IMR-90 (cell line): ENCODE measurements at regions not wholly inside any gene's neighbourhood (a gene's known extent, or its start where the extent isn't known, plus 50 kb on each side); places are given as distances from the start of the nearest gene placed in this dataset.

Source experiments
- ATAC-seq: fragments of 200-7000 bp; cut with Tn5 transposase; 2 replicates; pipeline ENCODE4 v1.9.1; 2020; ENCODE audit warnings: low read depth, mild to moderate bottlenecking, moderate library complexity
- BruUV-seq: library from RNA; stranded (reverse); fragments of 400-500 nt; replicated peaks from 2 replicates; lab custom pipeline; 2021; lab: Mats Ljungman, UMichigan
- CTCF ChIA-PET: fragments of 300-600 bp; formaldehyde crosslinking; extraction: SDS; loops from one replicate; lab custom pipeline; 2021; ENCODE audit warnings: antibody characterized with exemption; lab: Yijun Ruan, JAX
- POLR2A ChIA-PET: fragments of 300-600 bp; sonication (Branson Sonifier 250); formaldehyde crosslinking; loops from one replicate; lab custom pipeline; 2022; ENCODE audit warnings: antibody characterized with exemption; ENCODE audit not compliant: unreplicated experiment; lab: Charles Lee
- DNase-seq: peaks from one replicate; pipeline ENCODE4 v3.0.0; 2013
- H2AFZ ChIP-seq: replicated peaks from 2 replicates; pipeline ENCODE3; 2013; ENCODE audit warnings: low read length, mild to moderate bottlenecking; ENCODE audit not compliant: poor library complexity
- H2AK5ac ChIP-seq: 2 replicates; pipeline ENCODE4 v1.6.1; 2013; ENCODE audit warnings: low read depth, low read length, inconsistent platforms
- H2AK9ac ChIP-seq: replicated peaks from 2 replicates; pipeline ENCODE3; 2013; ENCODE audit warnings: mild to moderate bottlenecking, low read depth, low read length, moderate library complexity; ENCODE audit not compliant: poor library complexity
- H2BK120ac ChIP-seq: 2 replicates; pipeline ENCODE4 v1.6.1; 2013; ENCODE audit warnings: low read depth, low read length, inconsistent platforms
- H2BK15ac ChIP-seq: 3 replicates; pipeline ENCODE4 v1.6.1; 2013; ENCODE audit warnings: low read depth, low read length, inconsistent platforms
- H2BK20ac ChIP-seq: 2 replicates; pipeline ENCODE4 v1.6.1; 2013; ENCODE audit warnings: low read depth, mild to moderate bottlenecking, inconsistent platforms, low read length, moderate library complexity
- H2BK5ac ChIP-seq: 2 replicates; pipeline ENCODE4 v1.6.1; 2013; ENCODE audit warnings: mild to moderate bottlenecking, low read depth, low read length, inconsistent platforms; ENCODE audit not compliant: poor library complexity, severe bottlenecking
- H3K14ac ChIP-seq: replicated peaks from 2 replicates; pipeline ENCODE4 v1.6.1; 2013; ENCODE audit warnings: low read depth, low read length, inconsistent platforms
- H3K18ac ChIP-seq: 2 replicates; pipeline ENCODE4 v1.6.1; 2013; ENCODE audit warnings: low read depth, low read length, control low read depth
- H3K23ac ChIP-seq: 2 replicates; pipeline ENCODE4 v1.6.1; 2013; ENCODE audit warnings: low read depth, low read length, inconsistent platforms
- H3K27ac ChIP-seq: 2 replicates; pipeline ENCODE4 v1.5.1; 2013; ENCODE audit warnings: mild to moderate bottlenecking, control low read depth, low read length; ENCODE audit not compliant: insufficient read depth
- H3K27me3 ChIP-seq: 2 replicates; pipeline ENCODE4 v1.6.1; 2013; ENCODE audit warnings: low read length; ENCODE audit not compliant: control insufficient read depth, insufficient read depth
- H3K36me3 ChIP-seq: 2 replicates; pipeline ENCODE4 v1.6.1; 2013; ENCODE audit warnings: low read length, mixed read lengths; ENCODE audit not compliant: control insufficient read depth, insufficient read depth
- H3K4ac ChIP-seq: 2 replicates; pipeline ENCODE4 v1.6.1; 2013; ENCODE audit warnings: low read depth, low read length, inconsistent platforms
- H3K4me1 ChIP-seq: 2 replicates; pipeline ENCODE4 v1.6.1; 2013; ENCODE audit warnings: low read length, mixed read lengths; ENCODE audit not compliant: control insufficient read depth, insufficient read depth
- H3K4me2 ChIP-seq: 2 replicates; pipeline ENCODE4 v1.6.1; 2013; ENCODE audit warnings: low read depth, mild to moderate bottlenecking, control low read depth, low read length, moderate library complexity
- H3K4me3 ChIP-seq: 2 replicates; pipeline ENCODE4 v1.5.1; 2013; ENCODE audit warnings: low read depth, mild to moderate bottlenecking, control low read depth, low read length, moderate library complexity; ENCODE audit not compliant: insufficient read depth
- H3K56ac ChIP-seq: 2 replicates; pipeline ENCODE4 v1.6.1; 2013; ENCODE audit warnings: low read length, inconsistent platforms; ENCODE audit not compliant: insufficient read depth; ENCODE audit errors: extremely low read depth
- H3K79me1 ChIP-seq, 2 experiments: 2 replicates each; pipeline ENCODE4 v1.6.1; 2013; ENCODE audit warnings: low read length in 2 of 2, inconsistent platforms in 1 of 2, low read depth in 1 of 2
- H3K9ac ChIP-seq: 2 replicates; pipeline ENCODE4 v1.6.1; 2013; ENCODE audit warnings: low read depth, low read length, control low read depth
- H3K9me1 ChIP-seq: 2 replicates; pipeline ENCODE4 v1.6.1; 2013; ENCODE audit warnings: low read length, inconsistent platforms; ENCODE audit not compliant: insufficient read depth
- H3K9me3 ChIP-seq: 2 replicates; pipeline ENCODE4 v1.6.1; 2013; ENCODE audit warnings: low read length; ENCODE audit not compliant: control insufficient read depth, insufficient read depth
- H4K20me1 ChIP-seq: 2 replicates; pipeline ENCODE4 v1.6.1; 2013; ENCODE audit warnings: low read length, inconsistent platforms; ENCODE audit not compliant: insufficient read depth
- H4K5ac ChIP-seq: 2 replicates; pipeline ENCODE4 v1.6.1; 2013; ENCODE audit warnings: mild to moderate bottlenecking, low read depth, low read length, control low read depth
- H4K8ac ChIP-seq, 2 experiments: 2 replicates each; pipeline ENCODE4 v1.6.1; 2013; ENCODE audit warnings: low read depth in 2 of 2, low read length in 2 of 2, control low read depth in 1 of 2, inconsistent platforms in 1 of 2
- H4K91ac ChIP-seq: 2 replicates; pipeline ENCODE4 v1.6.1; 2013; ENCODE audit warnings: low read depth, low read length, inconsistent platforms; ENCODE audit not compliant: insufficient read depth
- FOS ChIP-seq: fragments of 150-350 bp; IDR thresholded peaks from 2 replicates; pipeline ENCODE4 v1.6.1; 2016; ENCODE audit warnings: low read depth, low read length
- MXI1 ChIP-seq: IDR thresholded peaks from 2 replicates; pipeline ENCODE4 v1.6.1; 2012; ENCODE audit warnings: low read depth, mild to moderate bottlenecking, low read length, moderate library complexity, borderline replicate concordance
- NFE2L2 ChIP-seq: fragments of 150-350 bp; IDR thresholded peaks from 2 replicates; pipeline ENCODE4 v1.6.1; 2016; ENCODE audit warnings: low read depth, mild to moderate bottlenecking, low read length
- dilution Hi-C: fragments of 300-500 bp; cut with HindIII; formaldehyde crosslinking; loops from one replicate; pipeline ENCODE4 v1.14.3; 2018; ENCODE audit warnings: low sequenced_read_pairs; ENCODE audit not compliant: unreplicated experiment
- in situ Hi-C: fragments of 300-500 bp; cut with MboI; formaldehyde crosslinking; loops from 3 replicates; pipeline ENCODE4 v1.14.3; 2019; ENCODE audit warnings: low sequenced_read_pairs, inconsistent platforms, mixed read lengths
- intact Hi-C: fragments of 100-400 bp; cut with micrococcal nuclease; formaldehyde crosslinking; loops from 2 replicates; pipeline ENCODE4 v1.10.0; 2022
- TF ChIP-seq, protein P1 (sequence below): fragments of 150-350 bp; IDR thresholded peaks from 2 replicates; pipeline ENCODE4 v1.6.1; 2017; ENCODE audit warnings: mild to moderate bottlenecking, antibody characterized with exemption, low read length, low read depth

DNA sequence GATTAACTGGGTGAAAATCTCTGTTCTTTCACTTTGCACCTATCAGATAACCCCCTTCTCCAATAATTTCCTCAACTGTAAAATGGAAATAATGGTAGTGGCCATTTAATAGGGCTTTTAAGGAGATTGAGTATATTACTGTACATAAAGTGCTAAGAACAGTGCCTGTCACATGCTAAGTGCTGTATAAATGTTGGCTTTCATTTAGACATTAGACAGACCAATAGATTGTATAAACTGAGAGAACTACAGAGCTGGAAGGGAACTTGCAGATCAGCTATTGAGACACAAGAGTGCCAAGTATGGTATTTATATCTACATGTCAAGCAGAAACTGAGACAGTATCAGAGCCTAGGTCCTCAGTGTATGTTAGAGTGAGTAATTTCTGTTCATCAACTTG is 934.7 kb downstream of the PLA2G4A start:
- Histone ChIP-seq H2BK5ac (no peak overlapping the region), H3K27me3 (no peaks in the 10 kb centered on the region), H3K4me1 (no peaks in the 10 kb centered on the region), H2BK20ac (no peak overlapping the region), H3K9me3 (no peaks in the 10 kb centered on the region), H3K4me3 (no peak overlapping the region), H3K4ac (no peak overlapping the region), H2BK120ac (no peak overlapping the region), H3K56ac (no peak overlapping the region), H2AK9ac (no peak overlapping the region), H3K36me3 (no peaks in the 10 kb centered on the region), H3K9me1 (no peaks in the 10 kb centered on the region), H4K20me1 (no peaks in the 10 kb centered on the region), H3K23ac (no peak overlapping the region), H2BK15ac (no peak overlapping the region), H4K8ac (no peak overlapping the region), H3K27ac (no peak overlapping the region), H4K91ac (no peak overlapping the region), H2AFZ (no peak overlapping the region), H3K14ac (no peak overlapping the region), H3K18ac (no peak overlapping the region), H2AK5ac (no peak overlapping the region), H3K9ac (no peak overlapping the region), H3K79me1 (no peaks in the 10 kb centered on the region), H4K5ac (no peak overlapping the region), H3K4me2 (no peak overlapping the region)
- intact Hi-C loops (no loop called here), in situ Hi-C loops (no loop called here), dilution Hi-C loops (no loop called here)
- BruUV-seq, result no TSS peak
- CTCF ChIA-PET, result no interaction called here
- no peak for DNase-seq
- TF ChIP-seq, protein P1, sequence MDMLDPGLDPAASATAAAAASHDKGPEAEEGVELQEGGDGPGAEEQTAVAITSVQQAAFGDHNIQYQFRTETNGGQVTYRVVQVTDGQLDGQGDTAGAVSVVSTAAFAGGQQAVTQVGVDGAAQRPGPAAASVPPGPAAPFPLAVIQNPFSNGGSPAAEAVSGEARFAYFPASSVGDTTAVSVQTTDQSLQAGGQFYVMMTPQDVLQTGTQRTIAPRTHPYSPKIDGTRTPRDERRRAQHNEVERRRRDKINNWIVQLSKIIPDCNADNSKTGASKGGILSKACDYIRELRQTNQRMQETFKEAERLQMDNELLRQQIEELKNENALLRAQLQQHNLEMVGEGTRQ, result no peak
- TF ChIP-seq NFE2L2 (no peak), FOS (no peak), MXI1 (no peak)
- POLR2A ChIA-PET, result no interaction called here
- ATAC-seq, result no peak
